Uterus (tissue), 3 donors: ENCODE measurements at regions not wholly inside any gene's neighbourhood (a gene's known extent, or its start where the extent isn't known, plus 50 kb on each side); places are given as distances from the start of the nearest gene placed in this dataset.

Experiments used
- DNase-seq, 2 donors: peaks; one replicate each; pipeline ENCODE4 v3.0.0-alpha.2; 2019 to 2020
- H3K27ac ChIP-seq, 2 donors: fragments of 200-600 bp; sonication (generic); 1 replicate in 1 of 2; 2 replicates in 1 of 2; pipeline ENCODE4 v1.5.1; 2016 to 2018
- H3K27me3 ChIP-seq, 2 donors: fragments of 200-600 bp; sonication (generic); one replicate each; pipeline ENCODE4 v1.5.1; 2018 to 2019; ENCODE audit warnings: control low read depth in 1 of 2
- H3K36me3 ChIP-seq, 2 donors: fragments of 200-600 bp; sonication (generic); one replicate each; pipeline ENCODE4 v1.5.1; 2019; ENCODE audit warnings: control low read depth in 1 of 2
- H3K4me1 ChIP-seq, 2 donors: fragments of 200-600 bp; sonication (generic); one replicate each; pipeline ENCODE4 v1.5.1; 2018 to 2019; ENCODE audit warnings: control low read depth in 1 of 2
- H3K4me3 ChIP-seq, 2 donors: fragments of 200-600 bp; sonication (generic); 1 replicate in 1 of 2; 2 replicates in 1 of 2; pipeline ENCODE4 v1.5.1; 2018 to 2019; ENCODE audit warnings: mild to moderate bottlenecking in 1 of 2
- H3K9me3 ChIP-seq, 2 donors: fragments of 200-600 bp; sonication (generic); one replicate each; pipeline ENCODE4 v1.5.1; 2019; ENCODE audit warnings: control low read depth in 1 of 2
- POLR2A ChIP-seq, 2 donors: fragments of 450-650 bp; IDR thresholded peaks; one replicate each; pipeline ENCODE4 v1.6.1; 2016; ENCODE audit warnings: antibody characterized with exemption in 2 of 2, mild to moderate bottlenecking in 1 of 2, moderate library complexity in 1 of 2
- intact Hi-C: fragments of 100-400 bp; cut with DNase I; formaldehyde crosslinking; loops from one replicate; pipeline ENCODE4 v1.15.1; 2023; ENCODE audit warnings: low total_unique reads
- TF ChIP-seq, protein P1 (sequence below), 4 experiments: fragments of 200-600 bp in 2 of 4; fragments of 450-650 bp in 2 of 4; sonication (generic) in 2 of 4; IDR thresholded peaks; one replicate each; pipeline ENCODE4 v1.5.1; 2016 to 2019; ENCODE audit warnings: antibody characterized with exemption in 4 of 4, mild to moderate bottlenecking in 2 of 4, moderate library complexity in 1 of 4
- donor health status: DM: yes; HTN: yes; CAD: no.

DNA sequence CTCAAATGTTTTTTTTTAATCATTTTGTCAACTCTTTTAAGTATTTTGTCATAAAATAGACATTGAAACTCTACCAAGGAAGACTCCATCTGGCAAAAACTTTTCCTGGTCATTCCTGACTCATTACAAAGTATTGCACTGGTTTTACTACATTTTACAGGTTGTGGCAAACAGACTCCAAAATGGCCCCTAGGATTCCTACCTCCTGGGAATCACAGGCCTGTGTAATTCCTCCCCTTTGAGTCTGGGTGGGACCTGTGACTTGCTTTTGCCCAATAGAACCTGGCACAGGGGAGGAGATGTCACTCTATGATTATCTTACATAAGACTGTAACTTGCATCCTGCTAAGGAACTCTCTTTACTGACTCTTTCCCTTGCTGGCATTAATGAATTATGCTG is 123.6 kb upstream of the KCNJ6 start:
- no peaks in the 10 kb centered on the region for H3K4me1 ChIP-seq
- H3K9me3 ChIP-seq, result no peaks in the 10 kb centered on the region
- no peaks in the 10 kb centered on the region for H3K27me3 ChIP-seq
- no peak for DNase-seq
- no peak overlapping the region for H3K27ac ChIP-seq
- no peaks in the 10 kb centered on the region for H3K36me3 ChIP-seq
- no peak overlapping the region for H3K4me3 ChIP-seq
- intact Hi-C loops, result no loop called here
- TF ChIP-seq, protein P1, sequence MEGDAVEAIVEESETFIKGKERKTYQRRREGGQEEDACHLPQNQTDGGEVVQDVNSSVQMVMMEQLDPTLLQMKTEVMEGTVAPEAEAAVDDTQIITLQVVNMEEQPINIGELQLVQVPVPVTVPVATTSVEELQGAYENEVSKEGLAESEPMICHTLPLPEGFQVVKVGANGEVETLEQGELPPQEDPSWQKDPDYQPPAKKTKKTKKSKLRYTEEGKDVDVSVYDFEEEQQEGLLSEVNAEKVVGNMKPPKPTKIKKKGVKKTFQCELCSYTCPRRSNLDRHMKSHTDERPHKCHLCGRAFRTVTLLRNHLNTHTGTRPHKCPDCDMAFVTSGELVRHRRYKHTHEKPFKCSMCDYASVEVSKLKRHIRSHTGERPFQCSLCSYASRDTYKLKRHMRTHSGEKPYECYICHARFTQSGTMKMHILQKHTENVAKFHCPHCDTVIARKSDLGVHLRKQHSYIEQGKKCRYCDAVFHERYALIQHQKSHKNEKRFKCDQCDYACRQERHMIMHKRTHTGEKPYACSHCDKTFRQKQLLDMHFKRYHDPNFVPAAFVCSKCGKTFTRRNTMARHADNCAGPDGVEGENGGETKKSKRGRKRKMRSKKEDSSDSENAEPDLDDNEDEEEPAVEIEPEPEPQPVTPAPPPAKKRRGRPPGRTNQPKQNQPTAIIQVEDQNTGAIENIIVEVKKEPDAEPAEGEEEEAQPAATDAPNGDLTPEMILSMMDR (IDR thresholded peaks at IDR 0.05), result no peak
- TF ChIP-seq POLR2A (IDR thresholded peaks at IDR 0.05), result no peak

DNA sequence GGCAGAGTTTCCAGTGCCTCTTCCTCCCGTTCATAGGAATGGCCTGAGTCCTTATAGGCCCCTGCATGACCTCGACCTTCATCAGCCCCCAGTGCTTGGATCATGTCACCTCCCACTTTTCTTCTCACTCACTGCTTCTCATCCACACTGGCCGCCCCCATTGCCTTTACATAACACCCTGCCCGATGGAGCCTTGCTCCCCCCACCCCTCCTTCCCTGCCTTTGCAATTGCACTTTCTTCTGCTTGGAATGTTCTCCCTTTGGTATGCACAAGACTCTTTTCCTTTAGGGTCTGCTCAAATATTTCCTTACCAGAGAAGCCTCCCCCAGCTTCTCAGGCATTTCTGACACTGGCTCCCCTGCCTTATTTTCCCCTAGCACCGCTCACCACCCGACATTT is 125.2 kb upstream of the KCNJ6 start:
- no peak overlapping the region for H3K27ac ChIP-seq
- TF ChIP-seq POLR2A (IDR thresholded peaks at IDR 0.05), result no peak
- TF ChIP-seq, protein P1 (IDR thresholded peaks at IDR 0.05), result no peak
- H3K27me3 ChIP-seq, result no peaks in the 10 kb centered on the region
- no peak for DNase-seq
- no peaks in the 10 kb centered on the region for H3K4me1 ChIP-seq
- H3K9me3 ChIP-seq, result no peaks in the 10 kb centered on the region
- intact Hi-C loops, result no loop called here
- H3K36me3 ChIP-seq, result no peaks in the 10 kb centered on the region
- no peak overlapping the region for H3K4me3 ChIP-seq

DNA sequence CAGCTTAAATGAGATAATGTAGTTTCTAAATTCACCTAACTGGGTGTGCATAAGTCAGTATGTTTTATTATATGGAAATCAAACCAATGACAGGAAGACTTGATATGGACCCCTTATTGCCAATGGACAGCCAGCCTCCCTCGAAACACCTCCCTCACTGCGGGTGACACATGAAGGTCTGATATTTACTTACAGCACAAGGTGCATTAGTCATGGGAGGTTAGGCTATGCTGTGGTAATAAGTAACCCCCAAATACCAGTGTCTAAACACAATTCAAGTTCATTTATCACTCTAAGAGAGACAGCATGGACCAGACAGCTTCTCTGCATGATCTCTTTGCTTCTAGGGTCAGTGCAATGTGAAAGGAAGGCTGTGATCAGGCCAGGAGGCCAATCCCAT is 126.0 kb upstream of the KCNJ6 start:
- intact Hi-C loops, result no loop called here
- Histone ChIP-seq H3K4me1 (no peaks in the 10 kb centered on the region), H3K9me3 (no peaks in the 10 kb centered on the region), H3K27me3 (no peaks in the 10 kb centered on the region), H3K36me3 (no peaks in the 10 kb centered on the region), H3K4me3 (no peak overlapping the region), H3K27ac (no peak overlapping the region)
- DNase-seq, result no peak
- TF ChIP-seq, protein P1 (IDR thresholded peaks at IDR 0.05), result no peak
- TF ChIP-seq POLR2A (IDR thresholded peaks at IDR 0.05), result no peak

DNA sequence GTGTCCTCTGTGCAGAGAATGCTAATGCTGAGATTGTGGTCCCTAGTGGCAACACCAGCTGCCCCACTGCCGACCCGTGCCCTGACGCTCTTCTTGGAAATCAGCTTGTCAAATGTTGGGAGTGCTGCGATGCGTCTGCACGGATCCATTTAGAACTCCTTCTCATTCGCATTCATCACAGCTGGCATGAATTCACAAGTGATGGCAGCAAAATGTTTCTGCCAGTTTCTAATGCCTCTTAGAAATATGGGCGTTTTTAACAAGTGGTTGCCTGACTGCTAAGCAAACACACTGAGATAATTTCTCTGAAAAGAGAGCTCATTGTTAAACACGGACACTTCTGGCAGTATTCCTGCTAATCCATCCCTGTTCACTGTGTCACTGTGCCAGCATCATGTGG is 131.9 kb upstream of the KCNJ6 start:
- Histone ChIP-seq H3K4me1 (no peaks in the 10 kb centered on the region), H3K27me3 (no peaks in the 10 kb centered on the region), H3K9me3 (no peaks in the 10 kb centered on the region), H3K36me3 (no peaks in the 10 kb centered on the region), H3K4me3 (no peak overlapping the region), H3K27ac (no peak overlapping the region)
- DNase-seq, result no peak
- intact Hi-C loops, result no loop called here
- TF ChIP-seq POLR2A (IDR thresholded peaks at IDR 0.05), result no peak
- TF ChIP-seq, protein P1 (IDR thresholded peaks at IDR 0.05), result no peak

DNA sequence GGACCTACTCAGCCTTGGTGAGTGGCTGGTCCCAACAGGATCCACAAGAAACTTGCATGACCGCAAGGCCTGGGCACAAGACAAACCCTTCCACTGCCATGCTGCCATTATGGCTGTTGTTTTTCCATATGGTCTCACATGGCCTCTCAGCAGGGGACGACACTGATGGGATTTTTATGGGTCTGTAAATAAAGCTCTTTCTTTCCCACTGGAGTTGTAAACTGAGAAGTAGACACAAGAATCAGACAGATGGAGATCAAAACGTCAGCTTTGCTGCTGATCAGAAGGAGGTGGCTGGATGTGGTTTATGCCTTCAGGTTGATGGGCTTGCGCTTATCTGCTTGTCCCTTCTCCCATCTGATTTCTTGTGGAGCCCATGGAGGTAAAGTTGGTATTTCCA is 138.1 kb upstream of the KCNJ6 start:
- no peak for DNase-seq
- H3K36me3 ChIP-seq, result no peaks in the 10 kb centered on the region
- no peak overlapping the region for H3K27ac ChIP-seq
- TF ChIP-seq, protein P1 (IDR thresholded peaks at IDR 0.05), result no peak
- TF ChIP-seq POLR2A (IDR thresholded peaks at IDR 0.05), result no peak
- H3K4me3 ChIP-seq, result no peak overlapping the region
- H3K9me3 ChIP-seq, result no peaks in the 10 kb centered on the region
- intact Hi-C loops, result no loop called here
- H3K27me3 ChIP-seq, result no peaks in the 10 kb centered on the region
- no peaks in the 10 kb centered on the region for H3K4me1 ChIP-seq
